Thyroid gland (tissue), 4 donors: ENCODE measurements at regions not wholly inside any gene's neighbourhood (a gene's known extent, or its start where the extent isn't known, plus 50 kb on each side); places are given as distances from the start of the nearest gene placed in this dataset.

Experiments used
- CTCF ChIP-seq, 6 experiments: fragments of 200-600 bp in 3 of 6; fragments of 450-650 bp in 3 of 6; sonication (generic) in 3 of 6; IDR thresholded peaks; one replicate each; pipeline ENCODE4 v1.5.1; 2016 to 2019; ENCODE audit warnings: antibody characterized with exemption in 6 of 6, mild to moderate bottlenecking in 2 of 6, inconsistent platforms in 1 of 6, moderate library complexity in 1 of 6
- POLR2A ChIP-seq, 2 donors: fragments of 450-650 bp; IDR thresholded peaks; one replicate each; pipeline ENCODE4 v1.6.1; 2017; ENCODE audit warnings: antibody characterized with exemption in 2 of 2, mild to moderate bottlenecking in 2 of 2, moderate library complexity in 1 of 2

- TF ChIP-seq POLR2A (IDR thresholded peaks at IDR 0.05) (no peak), CTCF (IDR thresholded peaks at IDR 0.05) (no peak)
Observed at GRCh38 chr18:78171954-78172353, 807.7 kb upstream of the SALL3 start.
